Dermis microvascular lymphatic vessel endothelial cell (primary cell): ENCODE measurements at regions not wholly inside any gene's neighbourhood (a gene's known extent, or its start where the extent isn't known, plus 50 kb on each side); places are given as distances from the start of the nearest gene placed in this dataset.

ENCODE experiments used
- DNase-seq, 2 donors: peaks; one replicate each; pipeline versions ENCODE4 v3.0.0 to v3.0.0-alpha.2; 2010; ENCODE audit warnings: low read depth in 2 of 2

DNA sequence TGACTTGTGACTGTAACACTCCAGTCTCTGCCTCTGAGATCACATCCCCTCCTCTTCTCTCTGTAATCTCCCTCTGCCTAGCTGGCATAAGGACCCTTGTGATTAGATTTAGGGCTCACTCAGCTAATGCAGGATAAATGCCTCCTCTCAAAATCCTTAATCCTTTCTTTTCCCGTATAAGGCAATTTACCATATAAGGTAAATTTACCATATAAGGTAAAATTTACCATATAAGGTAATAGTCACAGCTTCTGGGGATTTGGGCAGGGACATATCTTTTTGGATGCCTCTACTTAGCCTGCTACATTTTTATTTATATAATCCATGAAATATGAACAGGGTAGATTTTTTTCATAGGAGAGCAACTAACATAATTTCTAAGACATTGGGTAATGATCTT, 318.0 kb upstream of the PUM3 start:
- no peak for DNase-seq

DNA sequence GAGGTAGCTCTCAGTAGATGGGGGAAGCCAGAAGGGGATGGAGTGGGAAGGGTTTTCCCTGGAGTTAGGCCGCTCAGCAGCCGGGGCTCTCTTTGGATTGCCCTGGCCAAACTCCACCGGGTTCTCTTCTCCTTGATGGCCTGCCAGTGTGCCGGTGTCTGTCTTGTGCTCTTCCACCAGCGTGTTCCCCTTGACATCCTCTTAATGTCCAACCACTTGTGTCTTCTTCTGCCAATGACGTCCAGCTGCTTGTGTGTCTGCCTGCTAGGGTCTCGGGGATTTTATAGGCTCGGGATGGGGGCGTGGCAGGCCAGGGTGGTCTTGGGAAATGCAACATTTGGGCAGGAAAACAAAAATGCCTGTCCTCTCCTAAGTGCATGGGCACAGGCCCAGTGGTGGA, 313.1 kb upstream of the PUM3 start:
- DNase-seq: no peak

DNA sequence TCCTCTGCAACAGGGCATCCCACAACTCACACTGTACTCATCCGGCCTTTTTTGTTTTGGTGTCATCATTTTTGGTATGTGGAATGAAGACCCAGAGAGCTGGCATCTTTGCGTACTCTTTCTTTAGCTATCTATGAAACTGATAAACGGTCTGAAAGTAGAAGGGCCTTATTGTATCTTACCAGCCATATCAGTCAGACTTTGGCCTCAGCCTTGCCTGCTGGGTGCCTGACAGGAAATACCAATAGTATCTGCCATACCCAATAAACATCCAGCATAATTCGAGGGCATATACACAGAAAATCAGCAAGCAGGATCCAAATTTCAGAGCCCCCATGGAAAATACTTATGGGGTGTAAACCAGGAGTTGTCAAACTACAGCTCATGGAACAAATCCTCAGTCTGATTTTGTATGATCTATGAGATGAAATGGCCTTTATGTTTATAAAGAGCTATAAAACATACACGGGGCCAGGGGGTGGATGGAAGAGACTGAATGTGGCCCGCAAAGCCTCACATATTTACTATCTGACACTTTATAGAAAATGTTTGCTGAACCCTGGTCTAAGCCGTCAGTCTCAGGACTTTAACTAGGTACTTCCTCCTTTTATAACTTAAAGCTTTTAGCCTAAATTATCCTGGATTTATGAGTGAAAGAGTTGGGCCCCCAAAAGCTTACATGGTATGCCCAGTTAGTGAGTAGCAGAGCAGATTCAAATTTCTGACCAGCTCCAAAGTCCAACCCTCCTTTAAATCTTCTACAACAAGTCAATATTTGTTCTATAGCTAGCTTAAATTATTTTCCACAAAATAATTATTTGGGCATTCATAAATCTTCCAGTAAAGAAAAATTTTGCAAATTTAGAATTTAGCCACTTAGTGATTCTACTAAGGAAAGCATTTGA, 308.0 kb upstream of the PUM3 start:
- no peak for DNase-seq

DNA sequence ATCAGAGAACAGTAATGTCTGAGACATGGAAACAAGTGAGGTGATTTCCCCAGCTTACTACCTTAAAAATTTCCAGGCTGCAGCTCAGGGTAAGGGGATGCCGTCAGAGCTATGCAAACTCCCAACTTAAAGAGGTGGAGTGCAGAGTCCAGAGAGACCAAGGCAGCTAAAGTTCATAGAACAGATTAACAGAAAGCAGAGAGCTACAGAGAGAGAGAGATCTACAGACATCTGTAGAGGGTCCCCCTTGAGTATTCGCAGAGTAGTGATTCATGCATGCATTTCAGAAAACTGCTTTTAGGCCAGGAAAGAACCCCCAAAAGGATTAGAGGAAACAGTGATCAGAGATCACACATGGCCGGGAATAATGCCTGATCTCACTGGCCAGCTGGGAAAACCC, 306.2 kb upstream of the PUM3 start:
- DNase-seq: no peak

DNA sequence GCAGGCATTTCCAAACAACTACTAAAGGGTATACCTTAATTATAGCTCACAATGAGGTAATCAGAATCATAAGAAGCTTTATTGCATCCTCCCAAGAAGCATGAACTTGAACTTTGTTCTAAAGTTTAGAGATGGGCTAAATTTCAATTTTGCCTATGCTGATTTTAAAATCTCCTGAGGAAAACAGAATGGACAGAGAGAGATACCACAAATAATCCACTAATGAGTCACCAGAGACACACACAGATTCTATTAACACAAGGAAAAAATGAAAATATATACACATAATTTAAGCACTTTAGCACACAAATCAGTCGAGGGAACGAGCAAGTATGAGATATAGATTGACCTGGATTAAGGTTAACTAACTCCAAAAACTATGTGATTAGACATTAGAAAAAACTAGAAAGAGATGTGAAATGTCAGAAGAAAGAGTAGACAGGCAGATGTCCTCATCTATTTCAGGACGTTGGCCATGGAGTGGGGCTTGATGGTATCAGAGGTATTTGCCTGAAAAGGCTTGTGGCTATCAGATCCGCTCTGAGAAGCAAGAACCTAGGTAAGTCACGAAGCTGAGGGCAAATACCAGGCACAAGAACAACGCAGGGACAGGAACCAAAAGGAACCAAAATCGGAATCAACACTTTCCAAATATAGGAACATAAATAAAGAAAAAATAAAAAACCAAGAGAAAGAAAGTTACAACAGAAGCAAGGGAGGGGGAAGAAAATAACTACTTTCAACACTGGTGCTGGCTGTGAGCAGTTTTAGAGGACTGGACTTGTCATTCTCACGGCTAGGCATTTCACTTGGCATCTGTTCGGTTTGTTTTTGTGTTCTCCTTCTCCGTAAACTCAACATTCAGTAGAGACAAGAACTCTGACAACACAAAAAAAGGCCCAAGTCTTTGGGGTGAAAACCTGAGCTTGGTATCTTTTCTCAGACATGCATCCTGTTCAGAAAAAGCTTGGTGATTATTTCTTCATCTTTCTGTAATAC, 294.6 kb upstream of the PUM3 start:
- no peak for DNase-seq

DNA sequence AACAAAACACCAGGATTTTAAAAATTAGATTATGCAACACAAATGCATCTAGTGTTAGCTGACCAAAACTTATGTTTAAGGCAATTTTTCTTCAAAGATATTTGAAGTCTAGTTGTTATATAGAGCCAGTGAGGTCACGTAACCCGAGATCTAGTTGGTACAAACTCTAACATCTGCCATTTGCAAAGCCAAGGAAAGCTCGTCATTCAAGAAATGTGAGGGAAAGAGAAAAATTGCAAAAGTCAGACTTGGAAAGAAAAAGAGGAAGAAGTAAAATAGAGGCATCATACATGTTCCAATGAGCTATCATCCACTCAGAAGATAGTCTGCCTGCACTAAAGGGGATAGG, 293.4 kb upstream of the PUM3 start:
- no peak for DNase-seq

DNA sequence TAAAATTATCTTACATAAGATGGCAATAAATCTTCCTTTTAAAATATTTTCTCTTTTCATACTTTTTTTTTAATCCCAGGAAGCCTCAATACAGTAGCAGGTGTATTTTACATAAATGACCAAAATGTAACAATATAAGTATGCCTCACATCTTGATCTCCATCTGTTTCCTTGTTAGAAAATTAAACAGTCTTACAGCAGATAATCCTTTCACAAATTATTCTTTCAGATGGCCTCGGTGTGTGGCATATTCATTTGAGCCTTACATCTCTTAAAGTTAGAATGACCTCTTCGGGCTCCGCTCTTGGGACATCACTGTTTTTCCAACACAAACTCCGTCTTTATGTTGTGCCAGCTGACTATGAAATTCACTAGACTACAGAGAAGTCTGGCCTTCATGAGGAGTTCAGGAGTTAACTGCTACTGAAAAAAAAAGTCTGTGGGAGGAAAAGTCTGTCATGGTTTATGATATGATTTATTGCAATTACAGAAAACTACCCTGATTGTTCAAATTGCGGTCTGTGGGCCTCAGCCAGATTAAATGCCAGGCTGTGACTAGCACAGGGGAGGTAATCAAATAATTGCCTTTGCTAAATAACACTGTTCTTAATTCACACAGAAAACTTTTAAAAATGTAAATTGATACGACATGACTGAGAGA, 292.9 kb upstream of the PUM3 start:
- no peak for DNase-seq

DNA sequence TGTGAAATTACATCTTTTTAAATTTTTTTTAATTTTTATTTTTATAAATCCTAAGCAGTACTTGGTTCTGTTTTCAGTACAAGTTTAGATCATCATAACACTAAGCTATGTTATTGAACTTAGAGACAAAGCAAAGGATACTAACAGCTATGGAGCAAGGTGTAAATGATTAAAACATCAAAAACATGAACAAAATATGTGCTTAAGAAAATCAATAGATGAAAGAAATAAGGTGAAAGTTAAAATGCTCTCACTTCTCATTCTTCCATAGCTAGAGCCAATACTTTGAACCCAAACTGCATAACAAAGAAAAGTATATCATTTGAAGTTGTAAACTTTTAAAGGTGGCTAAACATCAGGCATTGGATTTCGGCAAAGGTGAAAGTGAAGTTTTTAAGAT, 292.3 kb upstream of the PUM3 start:
- no peak for DNase-seq

DNA sequence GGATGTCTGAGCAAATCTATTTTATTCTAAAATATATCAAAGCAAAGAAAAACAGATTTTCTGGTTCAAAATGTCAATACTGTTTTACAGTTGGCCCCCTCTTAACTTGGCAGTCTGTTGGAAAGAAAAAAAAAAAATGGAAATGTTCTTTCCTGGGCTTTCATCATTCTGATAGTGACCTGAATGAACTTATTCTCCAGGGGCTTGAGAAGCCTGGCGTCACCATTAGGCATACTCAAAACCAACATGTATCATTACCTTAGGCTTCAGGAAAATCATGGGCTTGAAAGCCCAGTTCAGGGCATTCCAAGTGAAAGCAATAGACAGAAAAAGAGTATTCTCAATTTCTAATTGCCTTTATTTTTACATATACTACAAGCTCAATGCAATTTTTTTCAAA, 283.7 kb upstream of the PUM3 start:
- no peak for DNase-seq

DNA sequence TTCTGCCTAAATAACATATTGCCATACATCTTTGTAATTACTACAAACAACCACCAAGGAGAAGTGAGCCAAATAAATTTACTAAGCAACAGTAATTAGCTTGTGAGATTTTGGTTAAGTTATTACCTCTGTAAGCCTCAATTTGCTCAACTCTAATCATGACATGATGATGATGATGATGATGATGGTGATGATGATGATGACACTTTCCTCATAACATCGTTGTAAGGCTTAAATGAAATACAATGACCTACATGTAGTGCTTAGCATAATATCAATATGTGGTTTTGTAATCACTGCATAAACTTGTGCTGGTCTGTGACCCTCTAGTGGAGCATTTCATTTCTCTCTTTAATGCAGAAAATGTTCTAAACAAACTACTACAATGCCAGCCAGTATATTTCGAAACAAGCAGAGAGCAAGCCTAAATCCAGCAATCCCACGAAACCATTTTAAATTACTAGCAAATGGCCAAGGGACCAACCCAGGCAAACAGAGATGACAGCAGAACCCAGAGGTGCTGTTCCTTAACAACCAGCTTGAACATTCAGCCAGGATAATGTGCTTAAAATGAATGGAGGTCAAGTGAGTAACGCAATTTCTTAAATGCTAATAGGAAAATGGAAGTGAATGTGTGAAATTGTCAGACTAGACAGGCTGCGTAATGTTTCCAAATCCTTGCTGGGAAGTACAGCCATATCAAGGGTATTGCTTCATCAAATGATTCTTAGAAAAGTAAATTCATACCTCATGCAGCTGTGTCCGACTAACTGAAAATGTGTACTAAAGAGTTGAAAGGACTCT, 281.9 kb upstream of the PUM3 start:
- DNase-seq: no peak

DNA sequence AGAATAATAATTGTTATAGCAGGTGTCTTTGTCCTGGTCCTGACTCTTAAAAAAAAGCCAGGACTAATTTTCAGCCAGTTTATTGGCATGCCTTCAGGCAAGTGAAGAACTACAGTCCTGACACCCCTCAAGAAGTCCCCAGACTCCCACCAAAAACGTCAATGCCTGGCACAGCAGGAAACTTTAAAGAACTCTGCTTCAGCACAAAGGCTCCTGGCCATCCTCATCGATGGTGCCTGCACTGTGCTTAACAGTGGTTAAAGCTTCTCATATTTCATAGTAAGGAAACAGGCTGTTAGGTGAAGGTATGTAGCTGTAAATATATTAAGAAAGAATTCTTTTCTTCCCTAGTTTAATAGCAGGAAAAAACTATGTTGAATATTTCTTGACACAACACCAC, 280.1 kb upstream of the PUM3 start:
- DNase-seq: no peak

DNA sequence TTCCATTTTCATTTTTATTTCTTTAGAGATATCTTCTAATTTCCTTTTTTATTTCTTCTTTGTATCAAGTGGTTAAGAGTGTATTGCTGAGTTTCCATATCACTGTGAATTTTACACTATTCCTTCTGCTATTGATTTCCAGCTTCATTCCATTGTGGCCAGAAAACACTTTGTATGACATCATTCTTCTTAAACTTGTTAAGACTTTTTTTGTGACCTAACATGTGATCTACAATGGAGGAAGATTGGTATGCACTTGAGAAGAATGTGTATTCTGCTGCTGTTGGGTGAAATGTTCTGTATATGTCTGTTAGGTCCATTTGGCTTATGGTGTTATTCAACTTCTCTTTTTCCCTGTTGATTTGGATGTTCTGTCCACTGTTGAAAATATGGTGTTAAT, 274.2 kb upstream of the PUM3 start:
- DNase-seq: no peak

DNA sequence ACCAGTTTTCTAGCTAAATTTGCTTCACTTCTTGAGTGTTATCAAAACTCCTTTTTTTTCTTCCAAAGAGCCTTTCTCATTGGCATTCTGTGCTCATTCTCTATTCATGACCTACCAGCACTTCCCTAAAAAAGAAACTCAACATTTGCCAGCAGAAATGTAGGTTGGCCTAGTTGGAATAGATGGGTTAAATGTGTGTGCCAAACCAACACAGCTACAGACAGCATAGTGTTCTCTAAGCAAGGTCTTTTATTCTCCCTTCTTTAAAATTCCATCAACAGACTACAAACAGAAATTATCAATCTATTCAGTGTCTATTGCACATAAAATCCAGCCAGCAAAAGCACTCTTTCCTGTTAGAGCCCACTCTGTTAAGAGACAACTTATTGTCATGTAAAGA, 255.8 kb upstream of the PUM3 start:
- no peak for DNase-seq

DNA sequence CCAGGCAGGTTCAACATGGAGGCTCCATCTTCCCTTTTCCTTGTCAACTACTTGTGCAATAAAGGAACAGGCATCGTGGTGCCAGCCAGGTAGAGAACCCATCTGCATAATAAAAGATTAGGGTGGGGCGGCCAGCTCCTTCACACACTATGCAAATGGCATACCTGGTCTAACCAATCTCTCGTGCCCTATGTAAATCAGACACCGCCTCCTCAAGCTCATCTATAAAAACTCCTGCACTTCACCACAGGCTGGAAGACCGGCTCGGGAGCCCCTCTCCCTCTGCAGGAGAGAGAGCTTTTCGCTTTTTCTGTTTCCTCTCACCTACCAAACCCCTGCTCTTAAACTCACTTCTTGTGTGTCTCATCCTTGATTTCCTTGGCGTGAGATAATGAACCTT, 244.3 kb upstream of the PUM3 start:
- no peak for DNase-seq

DNA sequence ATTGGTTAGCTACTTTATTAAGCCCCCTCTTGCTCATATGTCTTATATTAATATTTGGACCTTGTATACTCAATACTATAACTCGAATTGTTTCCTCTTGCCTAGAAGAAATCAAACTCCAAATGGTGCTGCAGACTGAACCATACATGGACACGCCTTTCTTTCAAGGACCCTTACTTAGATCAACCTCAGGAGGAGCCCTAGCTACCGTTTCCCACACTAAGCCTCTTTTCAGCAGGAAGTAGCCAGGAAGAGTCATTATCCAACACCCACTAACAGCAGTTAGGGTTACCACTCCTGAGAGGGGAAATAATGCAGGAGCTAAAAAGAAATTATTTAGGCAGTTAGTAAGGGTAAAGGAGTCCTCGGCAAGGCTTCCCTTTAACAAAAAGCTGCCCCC, 243.8 kb upstream of the PUM3 start:
- no peak for DNase-seq

DNA sequence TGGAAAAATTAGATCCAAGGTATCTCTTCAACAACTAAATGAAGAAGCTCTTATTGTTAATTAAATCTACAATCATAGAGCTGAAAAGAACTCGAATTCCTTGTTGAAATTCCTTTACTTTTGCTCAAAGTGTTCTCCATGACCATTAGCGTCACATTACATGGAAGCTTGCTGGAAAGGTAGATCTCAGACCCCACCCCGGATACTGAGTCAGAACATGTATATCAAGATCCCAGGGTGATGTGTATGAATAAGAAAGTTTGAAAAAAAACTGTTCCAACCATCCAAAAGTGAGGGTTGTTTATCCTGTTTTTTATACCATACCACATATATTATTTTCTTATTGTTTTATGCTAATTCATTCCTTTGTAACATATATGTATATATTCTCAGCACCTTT, 237.1 kb upstream of the PUM3 start:
- DNase-seq: no peak

DNA sequence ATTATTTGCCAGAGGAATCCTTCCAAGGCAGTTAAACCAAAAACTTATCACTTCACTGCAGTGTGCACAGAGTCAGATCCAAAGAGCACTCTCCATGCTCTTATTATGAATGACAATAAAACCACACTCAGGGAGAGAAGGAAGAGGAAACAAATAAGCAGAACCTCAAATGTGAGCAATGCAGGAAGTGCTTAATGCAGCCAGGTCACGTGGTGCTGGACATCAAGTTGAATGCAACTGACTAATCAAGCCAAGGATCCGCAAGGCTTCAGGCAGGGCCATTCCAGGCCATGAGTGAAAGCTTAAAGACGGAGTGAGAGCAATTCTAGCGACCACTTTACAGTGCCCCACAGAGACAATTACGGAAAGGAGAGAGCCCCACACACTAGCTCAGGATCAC, 230.4 kb upstream of the PUM3 start:
- no peak for DNase-seq

DNA sequence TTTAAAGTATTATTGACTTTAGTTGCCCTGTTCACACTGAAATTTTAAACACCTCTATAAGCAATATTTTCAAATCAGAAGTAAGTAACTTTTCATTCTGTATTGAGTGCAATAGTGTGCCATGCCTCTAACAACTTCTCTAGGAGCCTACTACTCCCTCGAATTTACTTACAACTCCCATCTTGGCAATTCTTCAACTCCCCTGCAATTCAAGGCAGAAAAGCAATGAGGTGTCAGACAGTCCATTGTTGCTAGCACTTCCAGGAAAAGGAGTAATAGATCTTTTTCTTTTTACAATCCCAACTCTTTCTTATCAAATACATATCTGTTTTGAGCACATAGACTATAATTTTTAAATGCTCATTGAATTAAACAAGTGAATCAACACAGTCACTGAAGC, 222.7 kb upstream of the PUM3 start:
- no peak for DNase-seq

DNA sequence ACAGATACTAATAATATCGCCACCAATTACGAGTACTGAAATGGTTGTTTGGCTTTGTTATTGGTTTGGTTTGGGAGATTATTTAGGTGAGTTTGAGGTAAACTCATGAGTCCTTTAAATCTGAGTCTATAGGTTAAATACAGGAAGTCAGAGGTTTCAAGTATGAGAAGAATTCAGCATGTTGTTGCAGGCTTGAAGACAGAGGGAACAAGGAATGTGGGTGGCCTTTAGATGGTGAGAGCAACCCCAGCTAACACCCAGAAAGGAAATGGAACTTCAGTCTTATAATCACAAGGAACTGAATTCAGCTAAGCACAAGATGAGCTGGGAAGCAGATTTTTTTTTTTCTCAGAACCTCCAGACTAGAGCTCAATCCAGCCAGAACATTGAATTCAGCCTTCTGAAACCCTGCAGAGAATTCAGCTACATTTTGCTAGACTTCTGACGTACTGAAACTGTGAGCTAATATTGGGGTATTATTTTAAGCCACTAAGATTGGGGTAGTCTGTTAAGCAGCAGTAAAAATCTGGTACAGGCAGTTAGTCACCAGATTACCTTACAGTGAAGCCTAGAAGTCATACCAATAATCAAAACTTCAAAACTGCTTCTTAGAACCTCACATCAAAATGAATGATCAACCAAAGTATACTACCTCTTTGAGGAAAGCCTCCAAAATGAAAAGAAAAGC, 216.0 kb upstream of the PUM3 start:
- DNase-seq: no peak

DNA sequence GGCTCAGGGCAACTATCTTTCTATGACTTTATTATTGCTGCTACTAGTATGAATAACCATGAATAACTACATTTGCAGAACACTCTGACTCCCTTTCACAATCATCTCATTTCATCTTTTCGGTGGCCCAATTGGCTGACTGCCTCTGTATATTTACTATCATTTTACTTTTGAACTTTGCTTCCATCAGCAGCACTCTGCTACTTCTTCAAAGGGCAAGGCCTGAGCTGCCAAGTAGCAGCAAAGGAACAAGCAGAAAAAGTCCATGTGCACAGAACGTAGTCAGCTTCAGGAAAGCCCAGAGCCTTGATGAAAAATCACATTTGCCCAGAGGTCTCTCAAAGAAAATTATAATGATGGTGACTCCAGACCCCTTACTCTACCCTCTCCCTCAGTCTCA, 214.5 kb upstream of the PUM3 start:
- no peak for DNase-seq
